A204.1 (cell line): ENCODE measurements at regions not wholly inside any gene's neighbourhood (a gene's known extent, or its start where the extent isn't known, plus 50 kb on each side); places are given as distances from the start of the nearest gene placed in this dataset.
"Not testable (repeated sequence)": the region's sequence is repeated elsewhere in the genome, so short reads cannot be mapped to it uniquely, and the experiment has no call there.

Source experiments
- FAIRE-seq: peaks from 2 replicates; lab custom pipeline; 2012; peaks lifted over from hg19 to GRCh38; lab: Jason Lieb, UNC

DNA sequence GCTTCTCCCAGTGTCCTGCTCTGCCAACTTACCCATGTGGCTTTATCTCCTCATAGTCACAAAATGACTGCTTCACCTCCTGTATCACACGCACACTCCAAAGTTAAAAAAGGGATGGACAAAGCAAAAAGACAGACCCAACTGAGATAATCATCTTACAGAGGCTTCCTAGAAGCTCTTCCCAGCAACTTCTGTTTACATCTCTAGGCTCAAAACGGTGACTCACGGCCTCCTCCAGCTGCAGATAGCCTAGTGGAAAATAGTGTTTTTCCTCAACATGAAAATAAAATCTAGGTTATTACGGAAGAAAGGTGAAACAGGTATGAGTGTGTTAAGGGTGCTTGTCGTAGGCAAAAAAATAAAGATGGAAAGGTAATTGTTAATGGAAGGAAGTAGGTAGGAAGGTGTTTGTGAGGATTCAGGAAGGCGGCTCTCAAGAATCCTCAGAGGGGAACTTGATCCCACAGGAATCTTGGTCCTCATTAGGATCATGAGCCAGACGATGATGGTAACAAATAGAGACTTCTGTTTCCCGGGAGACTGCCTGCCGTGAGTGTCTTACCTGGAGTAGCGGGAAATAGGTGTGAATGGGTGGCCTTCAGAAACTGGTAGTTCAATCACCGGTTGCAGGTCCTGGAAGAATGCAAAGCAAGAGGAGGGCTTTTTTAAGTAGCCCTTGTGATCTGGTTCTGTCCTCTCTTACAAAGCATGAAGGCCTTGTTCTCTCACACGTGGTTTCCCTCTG is 487.5 kb upstream of the TMEM132C start:
- no peak for FAIRE-seq

DNA sequence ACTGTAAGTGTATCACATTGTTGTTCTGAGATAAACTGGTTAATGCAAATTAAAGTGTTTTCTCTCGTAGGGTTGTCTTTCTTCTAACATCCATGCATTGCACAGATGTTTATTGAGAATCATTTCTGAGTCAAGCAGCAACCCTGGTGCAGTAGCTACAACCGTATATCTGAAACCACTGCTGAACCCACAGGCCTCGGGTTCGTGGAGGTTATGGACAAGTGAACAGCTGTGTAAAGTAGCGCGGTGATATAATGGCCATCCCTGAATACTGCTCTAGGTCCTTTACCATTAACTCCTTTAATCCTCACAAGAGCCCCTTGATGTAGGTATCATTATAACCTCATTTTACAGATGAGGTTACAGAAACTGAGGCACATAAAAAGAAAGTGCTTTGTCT is 486.1 kb upstream of the TMEM132C start:
- FAIRE-seq, result no peak

DNA sequence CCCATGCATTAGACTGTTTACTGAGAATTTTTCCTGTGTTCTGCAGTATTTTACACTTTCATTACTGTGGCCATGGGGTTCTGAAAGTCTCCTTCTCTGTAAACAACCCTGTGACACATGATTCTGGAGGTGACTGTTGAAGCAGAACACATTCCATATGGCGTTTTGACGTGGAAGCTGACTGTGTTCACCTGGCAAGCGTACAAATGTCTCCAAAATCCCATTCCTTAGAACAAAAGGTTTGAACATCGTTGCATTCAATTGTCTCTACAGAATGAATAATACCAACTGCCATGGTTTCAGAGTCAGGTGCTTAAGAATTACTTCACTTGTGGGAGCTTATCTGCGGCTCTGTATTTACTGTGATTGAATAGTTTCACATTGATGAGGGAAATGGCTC is 485.6 kb upstream of the TMEM132C start:
- FAIRE-seq, result no peak

DNA sequence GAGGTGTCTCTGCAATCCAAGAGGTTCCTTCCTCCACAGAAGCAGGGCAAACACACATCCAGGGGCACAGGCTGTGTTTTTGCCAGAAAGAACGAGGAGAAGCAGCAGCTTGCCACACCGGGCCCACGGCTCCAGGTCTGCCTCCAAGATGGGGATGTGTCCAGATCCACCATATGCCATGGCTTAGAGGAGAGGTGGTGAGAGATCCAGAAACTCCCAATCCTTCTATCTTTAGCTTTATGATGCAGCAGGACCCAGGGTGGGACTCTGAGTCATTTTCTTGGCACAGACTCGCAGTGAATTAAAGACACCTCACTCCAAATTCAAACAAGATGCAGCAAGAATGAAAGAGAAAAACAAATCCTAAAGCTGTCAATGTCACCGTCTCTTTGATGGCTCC is 481.4 kb upstream of the TMEM132C start:
- FAIRE-seq, result no peak

DNA sequence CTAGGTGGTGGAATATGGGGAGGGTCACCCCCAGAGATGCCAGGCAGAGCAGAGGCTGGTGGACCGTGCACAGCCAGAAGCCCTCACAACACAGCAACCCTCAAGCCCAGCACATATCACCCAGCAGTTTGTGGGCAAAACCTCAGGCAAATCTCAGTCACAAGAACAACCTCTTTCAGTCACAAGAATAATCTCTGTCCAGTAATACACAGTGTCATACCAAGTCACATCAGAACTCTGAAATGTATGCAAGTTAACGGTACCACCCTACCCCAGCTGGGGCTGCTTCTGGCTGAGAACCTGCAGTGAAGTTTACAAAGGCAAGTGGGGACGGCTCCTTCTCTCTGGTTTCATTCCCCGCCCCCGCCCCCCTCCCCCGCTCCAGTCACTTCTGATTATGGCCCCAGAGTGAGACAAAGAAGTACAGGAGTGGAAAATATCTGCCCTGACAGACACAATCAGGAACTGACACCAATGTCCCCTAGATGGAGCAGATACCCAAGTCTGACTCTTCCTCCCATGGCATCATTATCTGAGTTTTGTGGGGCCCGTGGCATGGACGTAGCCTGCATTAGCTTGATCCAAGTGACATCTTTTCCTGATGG is 480.9 kb upstream of the TMEM132C start:
- FAIRE-seq, result no peak

DNA sequence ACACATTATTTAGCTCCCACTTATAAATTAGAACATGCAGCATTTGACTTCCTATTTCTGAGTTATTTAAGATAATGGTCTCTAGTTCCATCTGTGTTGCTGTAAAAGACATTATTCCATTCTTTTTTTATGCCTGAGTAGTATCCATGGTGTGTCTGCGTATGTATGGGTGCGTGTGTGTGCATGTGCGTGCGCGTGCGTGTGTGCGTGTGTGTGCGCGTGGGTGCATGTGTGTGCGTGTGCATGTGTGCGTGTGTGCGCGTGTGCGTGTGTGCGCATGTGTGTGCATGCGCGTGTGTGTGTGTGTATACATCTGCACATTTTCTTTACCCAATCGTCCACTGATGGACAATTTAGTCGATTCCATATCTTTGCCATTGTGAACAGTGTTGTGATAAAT is 479.4 kb upstream of the TMEM132C start:
- no peak for FAIRE-seq

DNA sequence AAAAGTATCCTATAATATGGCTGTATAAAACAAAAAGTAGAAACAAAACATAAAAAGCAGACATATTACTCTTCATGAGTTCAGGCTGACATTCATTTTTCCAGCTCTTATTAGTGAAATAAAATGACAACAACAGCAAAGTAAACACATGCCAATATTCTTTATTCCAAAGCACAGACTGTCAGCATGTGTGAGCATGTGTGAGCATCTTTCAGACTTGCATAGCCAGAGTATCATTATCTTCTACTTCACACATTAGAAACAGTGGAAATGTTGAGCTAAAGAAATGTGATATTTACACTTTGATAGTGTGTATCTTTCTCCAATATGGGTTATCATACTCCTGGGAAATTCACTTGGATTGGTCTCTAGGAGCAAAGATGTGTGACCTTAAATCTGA is 476.6 kb upstream of the TMEM132C start:
- FAIRE-seq, result no peak

DNA sequence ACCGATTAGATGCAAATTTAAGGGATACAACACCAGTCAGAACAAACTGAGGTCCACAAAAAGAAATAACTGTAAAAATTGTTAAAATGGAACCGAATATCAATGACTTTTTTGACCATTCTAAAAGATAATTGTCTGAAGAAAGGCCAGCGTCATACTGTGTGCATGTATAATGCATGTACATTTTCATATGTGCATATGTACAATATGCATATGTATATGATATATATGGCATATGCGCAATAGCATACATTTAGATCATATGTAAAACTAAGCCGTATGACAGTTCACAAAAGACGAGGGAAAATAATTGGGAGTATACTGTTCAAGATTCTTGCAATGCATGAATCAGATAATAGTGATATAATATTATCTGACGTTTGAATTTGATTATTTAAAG is 475.8 kb upstream of the TMEM132C start:
- FAIRE-seq, result no peak

DNA sequence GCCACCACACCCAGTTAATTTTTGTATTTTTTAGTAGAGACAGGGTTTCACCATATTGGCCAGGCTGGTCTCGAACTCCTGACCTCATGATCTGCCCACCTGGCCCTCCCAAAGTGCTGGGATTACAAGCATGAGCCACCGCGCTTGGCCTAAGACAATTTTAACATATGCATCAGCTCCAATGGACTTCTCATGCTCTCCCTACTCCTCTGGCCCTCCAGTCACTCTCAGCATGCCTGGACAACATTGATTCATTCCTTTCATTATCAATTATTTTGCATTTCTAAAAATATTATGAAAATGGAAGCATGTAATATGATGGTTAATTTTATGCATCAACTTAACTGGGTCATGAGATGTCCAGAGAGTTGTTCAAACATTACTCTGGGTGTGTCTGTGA is 469.1 kb upstream of the TMEM132C start:
- no peak for FAIRE-seq

DNA sequence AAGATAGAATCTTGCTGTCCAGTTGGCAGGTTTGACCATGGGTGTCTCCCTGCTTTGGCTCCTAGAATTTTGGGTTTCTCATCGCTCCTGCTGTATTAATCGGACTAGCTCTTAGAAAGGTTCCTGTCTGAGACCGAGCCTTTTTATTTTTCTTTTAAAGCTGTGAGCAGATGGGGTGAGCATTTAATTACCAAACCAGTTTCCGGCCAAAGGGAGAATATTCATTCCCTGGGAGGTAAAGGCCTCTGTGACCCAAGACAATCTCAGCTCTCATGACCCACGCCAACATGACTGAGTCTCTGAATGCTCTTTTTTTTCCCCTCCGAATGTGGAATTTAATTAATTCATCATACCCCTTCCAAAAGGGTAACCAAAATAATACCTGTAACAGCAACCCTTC is 464.7 kb upstream of the TMEM132C start:
- no peak for FAIRE-seq

DNA sequence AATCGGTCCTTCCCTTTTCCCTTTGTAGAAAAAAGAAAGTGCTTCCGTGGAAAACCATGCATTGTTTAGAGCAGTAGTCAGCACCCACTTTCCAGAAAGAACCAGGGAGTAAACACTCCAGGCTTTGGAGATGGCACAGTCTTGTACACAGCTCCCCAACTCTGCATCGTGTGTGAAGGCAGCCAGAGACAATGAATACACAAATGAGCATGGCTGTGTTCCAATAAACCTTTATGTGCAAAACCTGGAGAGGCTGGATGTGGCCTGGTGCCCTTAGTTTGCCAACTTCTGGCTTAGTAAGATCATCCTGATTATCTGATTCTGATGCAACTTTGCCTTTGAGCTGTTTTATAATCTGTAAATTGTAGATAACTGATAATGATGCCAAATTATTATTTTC is 463.4 kb upstream of the TMEM132C start:
- no peak for FAIRE-seq

DNA sequence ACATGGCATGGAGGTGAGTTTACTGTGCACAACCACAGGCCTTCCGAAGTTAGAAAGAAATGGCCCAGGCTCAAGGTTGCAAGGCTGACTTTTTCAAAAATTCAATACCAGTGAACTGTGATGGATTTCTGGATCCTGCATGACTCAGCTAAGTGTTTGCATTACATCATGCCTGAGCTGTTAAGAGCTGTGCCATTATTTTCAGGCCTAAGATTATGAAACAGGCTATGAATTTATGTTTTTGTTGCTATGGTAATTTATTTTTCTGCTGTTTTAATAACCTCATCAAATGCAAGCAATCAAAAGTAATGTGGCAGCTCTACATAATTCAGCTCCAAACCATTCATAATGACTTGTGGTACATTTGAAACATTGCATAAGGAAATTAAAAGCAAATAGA is 457.7 kb upstream of the TMEM132C start:
- no peak for FAIRE-seq

DNA sequence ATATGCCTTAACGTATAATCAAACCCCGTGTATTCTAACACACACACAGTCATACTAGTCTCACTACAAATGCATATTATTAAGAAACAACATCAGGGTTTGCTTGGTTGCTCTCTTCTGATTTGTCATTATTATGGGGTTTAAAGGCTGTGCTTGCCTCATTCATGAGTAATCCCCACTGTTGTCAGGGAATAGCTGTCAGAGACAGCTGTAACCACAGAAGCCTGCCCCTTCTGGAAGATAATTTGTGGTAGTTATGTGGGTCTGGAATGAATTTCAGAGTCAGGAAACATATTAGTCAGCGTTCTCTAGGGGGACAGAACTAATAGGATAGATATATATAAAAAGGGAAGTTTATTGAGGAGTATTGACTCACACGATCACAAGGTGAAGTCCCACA is 456.9 kb upstream of the TMEM132C start:
- no peak for FAIRE-seq

DNA sequence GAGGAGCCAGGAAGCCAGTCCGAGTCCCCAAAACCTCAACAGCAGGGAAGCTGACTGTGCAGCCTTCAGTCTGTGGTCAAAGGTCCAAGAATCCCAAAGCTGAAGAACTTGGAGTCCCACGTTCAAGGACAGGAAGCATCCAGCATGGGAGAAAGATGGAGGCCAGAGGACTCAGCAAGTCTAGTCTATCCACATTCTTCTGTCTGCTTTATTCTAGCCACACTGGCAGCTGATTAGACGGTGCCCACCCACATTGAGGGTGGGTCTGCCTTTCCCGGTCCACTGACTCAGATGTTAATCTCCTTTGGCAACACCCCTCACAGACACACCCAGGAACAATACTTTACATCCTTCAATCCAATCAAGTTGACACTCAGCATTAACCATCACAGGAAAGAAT is 456.5 kb upstream of the TMEM132C start:
- not testable (repeated sequence) for FAIRE-seq

DNA sequence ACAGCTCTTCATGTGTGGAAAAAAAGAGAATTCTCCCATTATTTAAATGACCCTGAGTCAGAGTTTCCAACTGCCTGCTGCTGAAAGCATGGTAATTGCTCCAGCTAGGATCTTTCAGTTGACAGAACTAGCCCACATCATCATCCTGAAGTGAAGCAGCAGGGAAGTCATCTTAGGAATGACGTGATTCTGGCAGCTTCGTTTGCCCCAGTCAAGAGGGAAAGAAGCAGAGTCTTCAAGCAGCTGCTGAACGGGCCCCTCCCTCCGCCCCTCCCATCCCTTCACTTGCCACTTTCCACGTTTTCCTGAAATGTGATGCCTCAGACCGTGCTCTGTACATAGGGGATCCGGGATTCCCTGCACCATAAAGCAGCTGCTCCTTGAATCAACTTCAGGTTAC is 455.0 kb upstream of the TMEM132C start:
- FAIRE-seq, result no peak

DNA sequence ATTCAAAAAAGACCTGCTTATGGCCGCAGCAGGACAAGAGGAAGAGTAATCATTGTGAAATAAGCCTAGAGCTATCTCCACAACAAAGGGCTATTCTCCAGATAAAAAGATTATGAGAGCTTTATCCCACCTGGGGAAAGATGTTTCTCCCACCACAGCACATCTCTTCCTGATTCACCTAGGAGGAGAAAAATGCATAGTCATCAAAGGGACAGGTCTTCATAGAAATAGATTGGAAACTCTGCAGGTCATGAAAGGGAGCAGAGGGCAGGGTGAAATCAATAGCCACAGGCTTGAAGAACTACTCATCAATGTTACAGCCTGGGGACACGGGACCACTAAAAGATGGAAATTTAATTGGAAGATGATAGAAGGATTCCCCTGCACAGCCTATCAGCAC is 453.8 kb upstream of the TMEM132C start:
- no peak for FAIRE-seq

DNA sequence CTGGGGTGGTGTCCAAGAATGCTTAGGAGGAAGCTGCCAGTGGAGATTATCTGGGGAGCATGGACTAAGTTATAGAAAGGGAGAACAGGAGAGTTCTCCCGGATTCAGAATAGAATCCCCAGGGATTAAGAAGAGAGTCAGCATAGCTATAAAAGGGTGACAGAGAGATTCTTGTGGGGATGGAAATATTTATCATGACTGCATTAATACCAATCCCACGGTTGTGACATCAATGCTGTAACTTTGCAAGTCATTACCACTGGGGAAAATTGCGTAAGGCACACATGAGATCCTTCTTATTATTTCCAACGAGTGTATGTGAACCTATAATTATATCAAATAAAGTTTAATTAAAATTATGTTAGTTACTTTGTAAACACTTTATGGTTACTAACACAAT is 447.9 kb upstream of the TMEM132C start:
- no peak for FAIRE-seq

DNA sequence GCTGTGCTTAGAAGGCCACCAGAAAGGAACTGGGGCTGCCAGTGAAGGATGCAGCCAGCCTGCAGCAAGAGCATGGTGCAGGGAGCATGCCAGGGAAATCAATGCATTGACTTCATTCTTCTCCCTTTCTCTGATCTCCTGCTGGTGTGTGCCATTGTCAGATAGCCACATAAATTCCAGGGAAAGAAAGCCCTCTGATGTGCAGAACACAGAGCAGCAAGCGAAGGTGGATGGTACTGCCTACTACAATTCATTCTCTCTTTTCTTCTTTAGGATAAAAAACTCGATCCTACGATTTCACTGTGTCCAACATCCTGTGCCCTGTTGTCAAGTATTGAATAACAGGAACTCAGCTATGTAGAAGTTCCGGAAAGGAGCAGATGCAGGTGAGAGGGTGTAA is 446.7 kb upstream of the TMEM132C start:
- FAIRE-seq, result no peak

DNA sequence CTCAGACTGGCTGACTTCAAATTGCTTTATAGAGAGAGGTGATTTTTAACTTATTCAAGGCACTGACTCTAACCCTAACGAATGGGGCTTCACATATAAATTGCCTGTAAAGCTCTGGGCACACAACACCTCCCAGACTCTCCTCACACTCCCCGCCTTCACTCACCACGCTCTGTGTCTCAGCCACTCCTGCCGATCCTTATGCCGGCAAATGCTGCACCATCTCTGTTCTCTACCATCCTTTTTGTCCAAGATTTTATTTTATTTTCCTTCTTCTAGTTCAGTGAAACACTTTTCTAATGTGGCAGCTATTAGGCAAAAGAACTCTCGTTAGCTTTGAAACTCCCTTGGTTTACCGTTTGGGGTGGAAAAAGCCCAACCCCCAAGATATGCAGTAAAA is 446.1 kb upstream of the TMEM132C start:
- no peak for FAIRE-seq

DNA sequence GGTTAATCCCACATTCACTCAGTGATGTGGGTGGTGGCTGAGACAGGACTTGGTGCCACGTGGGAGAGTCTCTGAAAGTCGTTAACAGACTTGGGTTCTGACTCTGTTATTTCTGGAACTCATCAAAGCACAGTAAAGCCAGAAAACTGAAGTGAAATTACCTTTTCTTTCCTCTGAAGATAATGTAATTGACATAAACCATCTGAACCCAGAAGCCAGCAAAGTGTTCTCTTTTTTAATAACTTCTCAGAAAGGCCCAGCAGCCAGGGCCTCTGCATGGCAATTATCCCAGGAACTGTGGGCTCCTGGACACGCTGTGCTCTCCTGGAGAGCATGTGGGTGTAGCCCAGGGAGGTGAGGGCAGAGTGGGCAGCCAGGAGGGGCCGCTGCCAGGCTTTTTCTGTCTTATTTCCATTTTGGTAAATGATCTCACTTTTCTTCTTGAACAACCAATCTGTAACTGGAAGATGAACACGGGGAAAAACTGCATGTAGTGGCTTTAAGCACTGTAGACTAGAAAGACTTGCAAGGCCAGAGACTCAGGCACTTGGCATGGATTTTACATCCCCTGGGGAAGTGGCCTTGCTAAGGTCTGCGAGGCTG is 444.1 kb upstream of the TMEM132C start:
- no peak for FAIRE-seq

DNA sequence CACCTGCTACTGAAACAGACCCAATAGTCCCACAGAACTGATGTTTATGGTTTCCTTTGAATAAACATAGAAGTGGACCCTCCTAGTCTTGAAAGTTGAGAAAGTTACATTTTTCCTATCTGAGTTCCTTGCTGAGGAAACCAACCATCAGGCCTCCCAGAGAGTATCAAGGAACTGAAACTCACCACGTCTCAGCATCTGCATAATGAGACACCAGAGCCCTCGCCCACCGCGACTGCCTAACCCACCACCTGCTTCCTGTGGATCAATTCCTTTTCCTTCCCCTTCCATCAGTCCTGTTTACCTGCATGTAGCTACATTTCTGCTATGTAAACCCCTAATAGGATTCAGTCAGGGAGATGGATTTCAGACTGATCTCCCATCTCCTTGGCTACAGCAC is 443.2 kb upstream of the TMEM132C start:
- FAIRE-seq, result no peak

DNA sequence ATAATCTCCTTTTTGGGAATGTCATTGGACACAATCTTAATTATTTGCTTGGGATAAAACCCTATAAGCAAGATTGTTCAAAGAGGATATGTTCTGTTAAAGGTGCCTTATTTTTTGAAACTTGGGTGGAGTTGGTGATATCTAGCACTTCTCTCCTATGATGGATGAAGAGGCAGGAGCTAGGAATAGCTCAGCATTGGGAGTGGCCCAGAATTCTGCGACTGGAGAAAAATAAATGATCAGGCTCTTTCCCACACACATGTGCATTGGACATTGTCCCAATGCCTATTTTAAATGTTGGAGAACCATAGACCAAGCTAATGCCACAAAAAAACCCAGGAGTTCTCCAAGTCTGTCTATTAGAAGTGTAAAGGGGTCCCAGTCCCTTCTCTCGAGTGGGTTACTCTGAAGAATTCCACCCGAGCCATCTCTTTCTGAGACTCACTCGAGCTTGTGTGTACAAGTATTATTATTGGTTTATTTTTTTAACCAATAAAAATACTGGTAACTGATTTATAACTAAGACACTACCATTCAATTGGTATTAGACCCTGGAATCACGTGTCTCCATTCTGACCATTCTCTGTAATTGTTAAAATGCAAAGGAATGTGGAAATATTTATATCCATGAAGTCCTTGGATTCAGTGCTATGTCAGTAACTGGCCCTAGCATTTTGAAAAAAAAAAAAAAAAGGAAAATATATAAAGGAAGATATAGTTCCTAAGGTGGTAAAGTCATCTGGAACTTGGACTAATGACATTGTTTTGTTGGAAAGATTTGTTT is 437.5 kb upstream of the TMEM132C start:
- no peak for FAIRE-seq

DNA sequence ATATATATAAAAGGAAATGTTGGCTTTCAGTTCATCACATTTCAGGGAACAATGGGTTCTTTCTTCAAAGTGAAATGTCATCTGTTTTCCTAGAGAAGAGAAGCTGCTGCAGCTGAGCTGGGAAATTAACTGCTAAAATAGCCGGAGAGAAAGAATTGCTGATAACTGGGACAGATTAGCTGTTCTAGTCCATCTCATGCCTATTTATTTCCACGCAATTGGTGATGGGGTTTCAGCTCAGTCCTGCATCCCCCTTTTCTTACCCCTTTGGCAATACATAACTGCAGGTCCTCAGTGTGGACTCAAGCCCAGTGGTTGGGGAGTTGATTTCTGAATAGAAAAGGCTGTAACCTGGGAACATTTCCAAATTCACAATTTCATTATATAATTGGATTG is 436.9 kb upstream of the TMEM132C start:
- FAIRE-seq, result no peak
